ENCODE measurements at regions not wholly inside any gene's neighbourhood (a gene's known extent, or its start where the extent isn't known, plus 50 kb on each side); places are given as distances from the start of the nearest gene placed in this dataset.

GRCh38 chr1:208850442-208850841 lies 606.3 kb upstream of the PLXNA2 start:
- Mint-ChIP-seq H3K4me1 (ENCODE audit: low read depth) (no peaks in the 10 kb centered on the region), H3K27me3 (ENCODE audit: low read depth) (no peaks in the 10 kb centered on the region), H3K36me3 (ENCODE audit: low read depth) (no peaks in the 10 kb centered on the region), H3K27ac (no peak overlapping the region), H3K9me3 (no peaks in the 10 kb centered on the region), H3K4me3 (no peak overlapping the region)

DNA sequence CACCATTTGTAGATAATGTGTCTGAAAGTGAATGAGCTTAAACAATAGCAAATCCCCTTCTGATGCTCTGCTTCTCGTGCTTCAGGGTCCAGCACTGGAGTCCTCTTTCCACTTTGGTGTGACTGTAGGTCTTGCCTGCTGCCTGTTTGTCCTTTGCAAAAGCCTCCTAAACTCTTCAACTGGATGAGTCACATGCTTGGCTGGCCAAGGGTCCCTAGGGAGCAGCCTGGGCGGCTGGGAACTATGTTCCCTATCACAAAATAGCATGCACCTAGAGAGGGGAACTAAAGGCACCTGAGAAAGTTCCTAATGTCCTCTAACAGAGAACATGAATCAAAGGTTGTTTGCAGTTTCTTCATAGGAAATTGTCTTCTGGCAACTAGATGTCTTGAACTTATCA lies 607.2 kb upstream of the PLXNA2 start:
- no peaks in the 10 kb centered on the region for H3K9me3 Mint-ChIP-seq
- no peak overlapping the region for H3K4me3 Mint-ChIP-seq
- no peak overlapping the region for H3K27ac Mint-ChIP-seq
- H3K4me1 Mint-ChIP-seq (ENCODE audit: low read depth), result no peaks in the 10 kb centered on the region
- H3K27me3 Mint-ChIP-seq (ENCODE audit: low read depth), result no peaks in the 10 kb centered on the region
- H3K36me3 Mint-ChIP-seq (ENCODE audit: low read depth), result no peaks in the 10 kb centered on the region

DNA sequence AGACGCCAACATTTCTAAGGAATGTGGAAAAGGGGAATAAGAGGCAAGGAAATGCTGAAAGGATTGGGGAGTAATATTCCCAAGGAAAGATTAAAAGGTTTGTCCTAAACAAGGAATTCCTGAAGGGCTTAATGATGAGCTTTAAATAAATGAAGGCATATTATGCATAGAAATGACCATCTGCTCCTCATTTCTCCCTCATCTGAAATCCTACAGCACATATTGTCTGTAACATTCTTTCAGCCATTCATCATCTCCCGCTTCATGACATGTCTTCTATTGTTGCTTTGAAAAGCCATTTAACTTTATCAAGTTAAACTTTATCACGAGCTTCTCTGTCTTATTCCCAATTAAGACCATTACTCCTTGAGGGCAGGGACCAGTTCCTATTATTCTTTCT lies 608.7 kb upstream of the PLXNA2 start:
- H3K27ac Mint-ChIP-seq, result no peak overlapping the region
- H3K9me3 Mint-ChIP-seq, result no peaks in the 10 kb centered on the region
- no peaks in the 10 kb centered on the region for H3K4me1 Mint-ChIP-seq (ENCODE audit: low read depth)
- no peaks in the 10 kb centered on the region for H3K36me3 Mint-ChIP-seq (ENCODE audit: low read depth)
- H3K27me3 Mint-ChIP-seq (ENCODE audit: low read depth), result no peaks in the 10 kb centered on the region
- H3K4me3 Mint-ChIP-seq, result no peak overlapping the region

GRCh38 chr1:208855403-208855802 lies 611.2 kb upstream of the PLXNA2 start:
- H3K4me3 Mint-ChIP-seq, result no peak overlapping the region
- H3K4me1 Mint-ChIP-seq (ENCODE audit: low read depth), result no peaks in the 10 kb centered on the region
- H3K27me3 Mint-ChIP-seq (ENCODE audit: low read depth), result peaks cover 3% of the 10 kb centered on the region
- no peaks in the 10 kb centered on the region for H3K36me3 Mint-ChIP-seq (ENCODE audit: low read depth)
- no peak overlapping the region for H3K27ac Mint-ChIP-seq
- H3K9me3 Mint-ChIP-seq, result no peaks in the 10 kb centered on the region

DNA sequence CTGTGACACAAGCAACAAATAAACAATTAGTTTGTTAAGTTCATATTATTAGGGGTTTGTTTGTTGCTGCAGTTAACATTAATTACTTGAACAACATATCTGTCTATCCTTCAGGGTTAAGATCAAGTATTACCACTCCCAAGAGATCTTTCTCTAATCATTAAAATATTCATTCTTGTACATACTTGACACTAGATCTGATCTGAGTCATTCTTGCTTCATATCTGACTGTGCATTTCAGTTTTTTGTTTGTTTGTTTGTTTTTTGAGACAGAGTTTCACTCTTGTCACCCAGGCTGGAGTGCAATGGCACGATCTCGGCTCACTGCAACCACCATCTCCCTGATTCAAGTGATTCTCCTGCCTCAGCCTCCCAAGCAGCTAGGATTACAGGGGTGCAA lies 613.3 kb upstream of the PLXNA2 start:
- Mint-ChIP-seq H3K27me3 (ENCODE audit: low read depth) (peaks cover 3% of the 10 kb centered on the region), H3K4me1 (ENCODE audit: low read depth) (no peaks in the 10 kb centered on the region), H3K27ac (no peak overlapping the region), H3K4me3 (no peak overlapping the region), H3K36me3 (ENCODE audit: low read depth) (no peaks in the 10 kb centered on the region), H3K9me3 (no peaks in the 10 kb centered on the region)

- no peaks in the 10 kb centered on the region for H3K4me1 Mint-ChIP-seq (ENCODE audit: low read depth)
- peaks cover 3% of the 10 kb centered on the region for H3K27me3 Mint-ChIP-seq (ENCODE audit: low read depth)
- no peaks in the 10 kb centered on the region for H3K9me3 Mint-ChIP-seq
- no peaks in the 10 kb centered on the region for H3K36me3 Mint-ChIP-seq (ENCODE audit: low read depth)
- H3K27ac Mint-ChIP-seq, result no peak overlapping the region
- H3K4me3 Mint-ChIP-seq, result no peak overlapping the region
These were observed 614.6 kb upstream of the PLXNA2 start for GRCh38 chr1:208858738-208859137.

DNA sequence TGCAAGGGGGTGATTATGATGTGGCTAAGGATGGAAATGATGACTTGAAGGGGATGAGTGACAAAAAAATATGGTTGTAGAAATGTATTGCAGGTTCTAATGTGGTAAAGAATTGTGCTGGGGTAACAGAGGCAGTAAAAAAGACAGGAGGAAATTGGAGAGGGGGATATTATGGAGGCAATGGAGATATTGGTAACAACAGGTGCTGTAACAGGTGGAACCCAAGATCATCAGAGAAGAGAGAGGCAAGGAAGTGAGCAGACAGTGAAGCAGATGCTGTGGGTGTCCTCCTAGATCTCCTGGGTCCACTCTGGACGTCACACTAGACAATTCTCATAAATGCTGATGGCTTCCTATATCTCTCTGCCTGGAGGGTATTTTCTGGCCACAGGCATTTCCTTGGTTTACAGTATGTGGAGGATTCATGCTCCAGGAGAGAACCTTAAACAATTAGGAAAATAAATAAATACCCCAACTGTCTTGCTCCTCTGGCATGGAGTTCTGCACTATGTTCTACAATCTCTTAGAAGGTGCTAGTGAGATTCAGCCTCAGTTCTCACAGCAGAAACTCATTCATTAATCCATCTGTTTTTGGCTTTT lies 620.3 kb upstream of the PLXNA2 start:
- Mint-ChIP-seq H3K4me3 (no peak overlapping the region), H3K9me3 (no peaks in the 10 kb centered on the region), H3K27ac (no peak overlapping the region), H3K36me3 (ENCODE audit: low read depth) (no peaks in the 10 kb centered on the region), H3K4me1 (ENCODE audit: low read depth) (no peaks in the 10 kb centered on the region), H3K27me3 (ENCODE audit: low read depth) (no peaks in the 10 kb centered on the region)

GRCh38 chr1:208866386-208866955 lies 622.3 kb upstream of the PLXNA2 start:
- no peak overlapping the region for H3K4me3 Mint-ChIP-seq
- no peaks in the 10 kb centered on the region for H3K9me3 Mint-ChIP-seq
- H3K27me3 Mint-ChIP-seq (ENCODE audit: low read depth), result no peaks in the 10 kb centered on the region
- no peaks in the 10 kb centered on the region for H3K4me1 Mint-ChIP-seq (ENCODE audit: low read depth)
- no peak overlapping the region for H3K27ac Mint-ChIP-seq
- no peaks in the 10 kb centered on the region for H3K36me3 Mint-ChIP-seq (ENCODE audit: low read depth)

GRCh38 chr1:208868554-208868953 lies 624.4 kb upstream of the PLXNA2 start:
- Mint-ChIP-seq H3K4me1 (ENCODE audit: low read depth) (no peaks in the 10 kb centered on the region), H3K27ac (no peak overlapping the region), H3K27me3 (ENCODE audit: low read depth) (no peaks in the 10 kb centered on the region), H3K9me3 (no peaks in the 10 kb centered on the region), H3K36me3 (ENCODE audit: low read depth) (no peaks in the 10 kb centered on the region), H3K4me3 (no peak overlapping the region)

DNA sequence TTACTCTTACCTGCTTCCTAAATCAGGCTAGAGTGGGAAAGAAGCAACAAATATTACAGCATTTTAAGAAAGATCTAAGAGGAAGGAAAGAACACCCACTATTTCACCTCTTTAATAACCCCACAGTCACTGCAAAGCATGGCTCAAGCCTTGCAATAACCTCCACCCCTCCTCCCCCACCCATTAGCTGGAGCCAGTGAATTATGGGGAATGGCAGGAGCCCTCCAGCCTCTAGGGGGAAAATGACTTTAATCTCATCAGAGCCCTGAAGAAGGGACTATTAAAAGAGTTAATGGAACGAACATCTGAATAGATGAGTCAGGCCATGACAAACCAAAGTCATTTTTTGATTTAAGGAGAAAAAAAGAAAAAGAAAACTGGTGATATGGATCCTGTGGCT lies 630.7 kb upstream of the PLXNA2 start:
- Mint-ChIP-seq H3K4me3 (no peak overlapping the region), H3K36me3 (ENCODE audit: low read depth) (no peaks in the 10 kb centered on the region)

DNA sequence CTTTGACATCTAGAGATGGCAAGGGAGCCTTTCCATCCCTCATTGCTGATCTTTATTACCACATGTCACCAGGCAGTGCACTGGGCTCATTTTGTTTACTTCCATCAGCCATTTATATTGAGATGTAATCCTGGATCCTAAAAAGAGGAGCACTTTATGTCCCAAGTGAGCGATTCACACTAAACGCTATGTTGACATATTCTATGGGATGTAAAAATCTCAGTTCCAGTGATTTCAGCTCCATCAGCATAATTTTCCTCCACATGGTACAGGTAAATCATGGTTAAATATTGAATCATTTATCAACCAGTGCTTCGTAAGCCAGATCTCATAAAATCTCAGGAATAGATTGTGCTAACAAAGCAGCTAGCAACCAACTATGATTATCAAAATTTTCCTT lies 634.8 kb upstream of the PLXNA2 start:
- no peak overlapping the region for H3K4me3 Mint-ChIP-seq
- no peaks in the 10 kb centered on the region for H3K36me3 Mint-ChIP-seq (ENCODE audit: low read depth)
- no peaks in the 10 kb centered on the region for H3K4me1 Mint-ChIP-seq (ENCODE audit: low read depth)
- no peaks in the 10 kb centered on the region for H3K9me3 Mint-ChIP-seq
- no peak overlapping the region for H3K27ac Mint-ChIP-seq
- H3K27me3 Mint-ChIP-seq (ENCODE audit: low read depth), result no peaks in the 10 kb centered on the region

More for the DNA sequence above, 630.7 kb upstream of the PLXNA2 start:
- Mint-ChIP-seq H3K27me3 (ENCODE audit: low read depth) (no peaks in the 10 kb centered on the region), H3K4me1 (ENCODE audit: low read depth) (no peaks in the 10 kb centered on the region), H3K9me3 (no peaks in the 10 kb centered on the region), H3K27ac (no peak overlapping the region)

- H3K27me3 Mint-ChIP-seq (ENCODE audit: low read depth), result no peaks in the 10 kb centered on the region
- no peaks in the 10 kb centered on the region for H3K4me1 Mint-ChIP-seq (ENCODE audit: low read depth)
- no peak overlapping the region for H3K4me3 Mint-ChIP-seq
- H3K36me3 Mint-ChIP-seq (ENCODE audit: low read depth), result no peaks in the 10 kb centered on the region
- no peaks in the 10 kb centered on the region for H3K9me3 Mint-ChIP-seq
- H3K27ac Mint-ChIP-seq, result no peak overlapping the region
These were observed 636.4 kb upstream of the PLXNA2 start for GRCh38 chr1:208880433-208881100.

GRCh38 chr1:208885060-208885459 lies 640.9 kb upstream of the PLXNA2 start:
- H3K4me1 Mint-ChIP-seq (ENCODE audit: low read depth), result no peaks in the 10 kb centered on the region
- no peaks in the 10 kb centered on the region for H3K36me3 Mint-ChIP-seq (ENCODE audit: low read depth)
- H3K27me3 Mint-ChIP-seq (ENCODE audit: low read depth), result no peaks in the 10 kb centered on the region
- no peak overlapping the region for H3K4me3 Mint-ChIP-seq
- H3K9me3 Mint-ChIP-seq, result no peaks in the 10 kb centered on the region
- no peak overlapping the region for H3K27ac Mint-ChIP-seq

DNA sequence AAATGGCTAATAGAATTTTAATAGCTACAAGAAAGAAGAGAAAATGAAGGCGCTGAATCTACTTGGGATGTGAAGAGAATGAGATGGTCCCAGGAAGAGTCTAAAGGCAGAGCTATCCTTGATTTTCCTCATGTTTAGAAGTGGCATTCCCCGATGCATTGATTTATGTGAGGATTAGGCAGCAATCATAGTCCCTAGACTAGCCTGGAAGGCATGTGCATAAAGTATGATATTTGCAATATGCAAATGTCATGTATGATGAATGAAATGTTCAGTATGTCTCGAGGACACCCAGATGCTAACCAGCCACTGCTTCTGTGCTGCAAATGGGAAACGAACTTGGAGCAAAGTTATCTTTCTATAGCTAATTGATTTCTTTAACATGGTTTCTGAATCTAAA lies 641.5 kb upstream of the PLXNA2 start:
- Mint-ChIP-seq H3K27me3 (ENCODE audit: low read depth) (no peaks in the 10 kb centered on the region), H3K4me3 (no peak overlapping the region), H3K36me3 (ENCODE audit: low read depth) (no peaks in the 10 kb centered on the region), H3K4me1 (ENCODE audit: low read depth) (no peaks in the 10 kb centered on the region), H3K27ac (no peak overlapping the region), H3K9me3 (no peaks in the 10 kb centered on the region)

DNA sequence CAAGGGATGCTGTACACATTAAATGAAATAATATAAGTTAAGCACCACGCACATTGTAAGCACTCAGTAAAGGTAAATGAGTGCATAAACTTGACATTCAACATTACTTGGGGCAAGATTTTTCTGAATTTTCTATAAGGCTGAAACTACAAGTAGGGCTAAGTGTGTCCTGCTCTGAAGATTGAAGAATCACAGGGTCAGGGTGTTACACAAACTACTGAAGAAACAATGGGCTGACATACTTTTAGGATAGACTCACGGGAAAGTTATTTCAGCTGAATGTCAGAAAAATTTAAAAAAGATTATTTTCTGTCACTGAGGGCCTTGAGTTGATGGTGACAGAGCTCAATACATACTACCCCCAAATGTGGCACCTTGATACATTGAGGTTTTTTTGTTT lies 644.2 kb upstream of the PLXNA2 start:
- Mint-ChIP-seq H3K27me3 (ENCODE audit: low read depth) (no peaks in the 10 kb centered on the region), H3K36me3 (ENCODE audit: low read depth) (no peaks in the 10 kb centered on the region), H3K9me3 (no peaks in the 10 kb centered on the region), H3K4me3 (no peak overlapping the region), H3K27ac (no peak overlapping the region), H3K4me1 (ENCODE audit: low read depth) (no peaks in the 10 kb centered on the region)

Data from T-helper 1 cell treated with Interleukin-12 subunit alpha and Interleukin-12 subunit beta and Interleukin-4 antibody, amounts not matched to agents 30 μg/mL and 1 μg/mL, for 36 hours (primary cell).